ENCODE measurements at regions not wholly inside any gene's neighbourhood (a gene's known extent, or its start where the extent isn't known, plus 50 kb on each side); places are given as distances from the start of the nearest gene placed in this dataset.
"Not testable (repeated sequence)": the region's sequence is repeated elsewhere in the genome, so short reads cannot be mapped to it uniquely, and the experiment has no call there.

GRCh38 chr15:31179693-31180092 is 78.2 kb upstream of the TRPM1 start:
- DNase-seq = no peak

DNA sequence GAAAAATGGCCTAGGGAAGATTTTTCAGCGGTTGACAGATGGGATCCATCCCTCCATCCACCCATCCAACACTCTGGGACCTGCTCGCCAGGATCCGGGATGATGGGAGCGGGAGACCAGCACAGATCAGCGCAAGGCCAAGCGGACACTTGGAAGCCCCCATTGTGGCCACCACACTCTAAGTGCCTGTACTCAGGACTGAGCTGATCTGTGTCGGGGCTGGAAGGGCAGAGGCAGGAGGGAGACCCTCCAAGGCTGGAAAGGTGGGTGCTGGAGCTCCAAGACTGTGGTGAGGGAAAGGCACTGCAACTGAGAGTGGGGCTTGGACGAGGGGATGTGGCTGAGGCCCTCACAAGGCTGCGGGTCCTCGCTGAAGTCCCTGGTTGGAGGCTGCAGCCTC is 91.8 kb upstream of the TRPM1 start:
- no peak for DNase-seq

GRCh38 chr15:31195871-31196270 is 94.3 kb upstream of the TRPM1 start:
- DNase-seq = no peak

GRCh38 chr15:31197497-31198414 is 96.2 kb upstream of the TRPM1 start:
- no peak for DNase-seq

DNA sequence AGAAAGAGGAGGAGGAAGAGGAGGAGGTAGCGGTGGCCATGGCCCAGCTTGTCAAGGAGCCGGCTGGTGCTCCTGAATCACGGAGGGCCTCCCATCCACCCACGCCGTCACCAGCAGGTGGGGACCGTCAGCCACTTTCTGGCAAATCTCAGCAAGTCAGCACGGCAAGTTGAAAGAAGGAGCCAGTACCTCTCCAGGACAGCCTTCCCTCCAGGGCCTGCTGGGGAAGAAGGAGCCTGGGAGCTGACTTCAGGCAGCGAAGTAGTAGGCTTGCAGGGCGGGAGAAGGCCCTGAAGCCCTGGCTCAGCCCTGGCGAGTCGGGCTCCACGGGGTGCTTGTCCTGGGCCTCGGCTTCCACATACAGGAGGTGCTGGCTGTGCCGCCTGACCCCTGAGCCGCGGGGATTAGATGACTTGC is 99.2 kb upstream of the TRPM1 start:
- peak; percentile 82 for DNase-seq

- no peak for DNase-seq
Observed at GRCh38 chr15:31202953-31203352, 101.4 kb upstream of the TRPM1 start.

DNA sequence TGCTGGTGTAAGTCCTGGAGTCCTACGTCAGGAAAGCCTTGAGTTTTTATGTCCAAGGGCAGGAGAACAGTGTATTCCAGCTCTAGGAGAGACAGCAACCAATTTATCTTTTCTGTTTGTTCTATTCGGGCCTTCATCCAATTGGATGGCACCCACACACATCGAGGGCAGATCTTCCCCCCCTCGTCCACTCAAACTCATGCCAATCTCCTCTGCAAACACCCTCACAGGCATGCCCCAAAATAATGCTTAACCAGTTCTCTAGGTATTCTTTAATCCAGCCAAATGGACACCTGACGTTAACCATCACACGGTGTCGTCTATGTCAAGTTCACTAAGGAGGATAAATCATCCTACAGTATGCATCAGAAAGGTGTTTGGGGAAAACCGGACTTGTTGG is 102.5 kb upstream of the TRPM1 start:
- DNase-seq = no peak

GRCh38 chr15:31206386-31207181 is 105.1 kb upstream of the TRPM1 start:
- no peak for DNase-seq

DNA sequence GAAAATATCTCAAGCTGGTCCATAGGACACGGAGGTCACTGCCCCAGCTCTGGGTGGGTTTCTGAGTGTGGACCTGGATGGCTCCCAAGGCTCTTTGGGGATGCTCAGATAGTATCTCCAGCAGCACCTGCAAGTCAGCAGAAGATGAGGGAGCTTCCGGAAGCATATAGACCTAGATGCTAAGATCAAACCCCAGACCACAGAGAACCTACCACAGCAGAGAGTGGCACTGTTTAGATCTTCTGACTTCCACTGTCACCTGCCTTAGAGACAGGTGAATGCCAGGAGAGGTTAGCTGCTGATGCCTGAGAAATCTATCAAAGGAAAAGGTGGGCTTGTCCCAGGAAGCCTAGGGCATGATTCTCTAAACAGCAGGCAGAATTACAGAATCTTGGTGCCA is 105.7 kb upstream of the TRPM1 start:
- DNase-seq = no peak

- DNase-seq = not testable (repeated sequence)
Observed at GRCh38 chr15:31207861-31208260, 106.3 kb upstream of the TRPM1 start.

- no peak for DNase-seq
Observed at GRCh38 chr15:31208817-31209216, 107.3 kb upstream of the TRPM1 start.

- DNase-seq = no peak
Observed at GRCh38 chr15:31211353-31211752, 109.8 kb upstream of the TRPM1 start.

DNA sequence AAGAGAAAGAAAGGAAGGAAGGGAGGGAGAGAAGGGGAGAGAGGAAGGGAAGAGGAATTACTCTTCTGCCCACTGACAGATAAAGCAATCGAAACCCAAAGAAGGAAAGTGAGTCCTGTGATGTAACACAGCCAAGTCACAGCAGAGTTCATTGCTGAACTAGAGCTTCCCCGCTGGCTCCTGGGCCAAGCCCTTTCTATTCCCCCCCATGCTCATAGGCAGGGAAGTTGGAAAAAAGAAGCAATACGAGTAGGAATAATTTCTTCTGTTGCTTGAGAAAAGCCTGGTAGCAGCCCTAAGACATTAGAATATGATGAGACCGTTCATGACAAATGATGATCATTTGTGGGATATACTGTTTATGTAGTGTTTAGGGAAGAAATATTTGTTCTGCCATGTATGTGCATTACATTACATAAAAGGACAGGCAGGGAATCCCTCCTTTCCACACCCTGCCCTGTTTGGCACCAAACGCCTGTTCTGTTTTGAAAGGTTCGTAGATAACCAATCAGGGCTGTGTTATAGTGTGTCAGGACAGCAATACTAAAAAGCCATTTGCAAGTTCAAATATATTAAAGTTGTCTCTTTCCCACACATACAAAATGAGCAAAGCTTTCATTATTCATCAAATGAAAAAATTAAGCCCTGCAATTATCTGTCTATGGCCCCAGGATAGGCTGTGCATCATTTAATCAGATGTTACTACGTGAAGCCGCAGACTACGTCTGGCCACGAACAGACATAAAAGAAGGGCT is 111.0 kb upstream of the TRPM1 start:
- DNase-seq = no peak

GRCh38 chr15:31214158-31214863 is 112.3 kb upstream of the KLF13 start:
- no peak for DNase-seq

DNA sequence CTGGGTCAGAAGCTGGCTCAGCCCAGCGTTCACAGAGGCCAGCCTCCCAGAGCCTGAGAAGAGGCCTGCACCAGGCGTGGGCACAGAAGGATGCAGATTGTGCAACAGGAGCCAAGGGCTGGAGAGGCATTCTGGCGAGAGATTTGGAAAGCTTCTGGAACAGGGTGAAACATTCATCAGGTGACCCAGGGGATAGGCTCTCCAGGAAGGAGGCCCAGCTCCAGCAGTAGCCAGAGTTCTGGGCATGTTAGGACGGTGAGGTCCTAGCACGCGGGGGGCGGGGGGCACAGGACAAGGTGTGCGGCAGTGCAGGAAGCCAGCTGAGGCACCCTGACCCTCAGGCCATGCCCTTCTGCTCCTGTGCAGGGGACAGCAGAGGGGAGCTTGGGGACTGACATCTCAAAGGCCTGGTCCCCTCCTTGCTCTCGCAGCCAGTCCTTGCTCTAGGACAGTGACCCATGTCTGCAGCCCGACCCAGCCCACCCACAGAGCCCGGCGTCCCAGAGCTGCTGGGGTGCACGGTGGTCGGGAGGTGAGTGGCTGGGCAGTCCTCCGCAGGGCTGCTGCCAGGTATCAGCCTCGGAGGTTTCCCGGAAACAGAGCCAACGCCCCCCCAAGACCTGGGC is 111.7 kb upstream of the KLF13 start:
- DNase-seq = no peak

GRCh38 chr15:31215490-31216214 is 111.0 kb upstream of the KLF13 start:
- peak; percentile 84 for DNase-seq

DNA sequence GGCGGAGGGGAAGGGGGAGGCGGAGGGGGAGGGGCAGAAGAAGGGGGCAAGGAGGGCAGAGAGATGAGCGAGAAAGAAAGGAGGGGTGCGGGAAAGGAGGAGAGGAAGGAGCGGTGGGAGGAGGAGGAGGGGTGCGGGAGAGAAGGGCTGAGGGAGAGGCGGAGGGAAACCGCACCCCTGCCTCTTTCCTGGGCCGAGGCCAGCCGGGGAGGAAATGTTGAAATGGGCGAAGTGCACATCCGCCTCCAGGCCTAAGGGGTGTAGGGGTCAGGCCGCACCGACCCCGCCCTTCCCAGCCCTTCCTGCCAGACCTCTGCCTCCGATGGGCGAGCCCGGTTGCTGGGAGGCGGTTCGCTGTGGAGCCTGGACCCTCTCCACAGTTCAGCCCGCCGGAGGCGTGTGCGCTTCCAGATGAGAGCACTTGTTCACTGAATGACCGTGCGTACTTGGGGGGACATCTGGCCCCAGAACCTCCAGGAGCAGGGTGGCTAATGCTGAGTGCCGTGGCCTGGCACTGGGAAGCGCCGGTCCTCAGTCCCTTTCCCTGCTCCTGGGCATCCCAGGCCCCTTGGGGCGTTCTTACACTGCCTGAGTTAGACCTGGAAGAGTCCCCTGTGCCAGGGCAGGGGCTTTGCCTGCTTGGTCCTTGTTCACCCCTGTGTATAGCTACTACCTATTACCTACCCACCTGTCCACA is 110.3 kb upstream of the KLF13 start:
- DNase-seq = peak; percentile 90

- no peak for DNase-seq
Observed at GRCh38 chr15:31217067-31217466, 109.6 kb upstream of the KLF13 start.

GRCh38 chr15:31217566-31218270 is 108.9 kb upstream of the KLF13 start:
- no peak for DNase-seq

- DNase-seq = no peak
Observed at GRCh38 chr15:31219221-31219620, 107.4 kb upstream of the KLF13 start.
